ENCODE measurements at regions not wholly inside any gene's neighbourhood (a gene's known extent, or its start where the extent isn't known, plus 50 kb on each side); places are given as distances from the start of the nearest gene placed in this dataset.

- TF ChIP-seq CTCF (IDR thresholded peaks at IDR 0.05), result no peak
- TF ChIP-seq SIN3A (IDR thresholded peaks at IDR 0.05; ENCODE audit: borderline replicate concordance, insufficient read depth, low read depth, low read length), result no peak
Observed at GRCh38 chr6:15914553-15914952, 214.3 kb upstream of the MYLIP start.

Data from Panc1 (cell line).